ENCODE measurements at regions not wholly inside any gene's neighbourhood (a gene's known extent, or its start where the extent isn't known, plus 50 kb on each side); places are given as distances from the start of the nearest gene placed in this dataset.

- H3K27ac Mint-ChIP-seq, result no peak overlapping the region; a peak in 1 of 7 replicates
- Histone ChIP-seq H2AK5ac (ENCODE audit: insufficient read length, low read length) (no peak overlapping the region), H3K9ac (ENCODE audit: extremely low read depth, insufficient read length, low read length) (no peak overlapping the region), H3K4me1 (ENCODE audit: insufficient read depth, low read length) (no peaks in the 10 kb centered on the region), H3K27me3 (ENCODE audit: insufficient read depth, low read length) (no peaks in the 10 kb centered on the region), H3K4ac (ENCODE audit: low read depth, low read length) (no peak overlapping the region), H4K5ac (ENCODE audit: insufficient read length, low read depth, low read length) (no peak overlapping the region), H3K79me2 (ENCODE audit: insufficient read depth, low read length) (no peaks in the 10 kb centered on the region), H3K14ac (ENCODE audit: insufficient read depth, low read length) (no peak overlapping the region), H3K9me3 (ENCODE audit: control insufficient read depth, low read depth, low read length) (no peaks in the 10 kb centered on the region), H2BK5ac (ENCODE audit: insufficient read length, low read length) (no peak overlapping the region), H4K8ac (replicated peaks; ENCODE audit: insufficient read length, low read depth, low read length) (no peak overlapping the region), H2BK20ac (ENCODE audit: low read depth, low read length, poor library complexity, severe bottlenecking) (no peak overlapping the region), H2BK15ac (ENCODE audit: low read depth, low read length) (no peak overlapping the region), H3K23me2 (ENCODE audit: insufficient read length, low read depth, low read length, poor library complexity, severe bottlenecking) (no peaks in the 10 kb centered on the region), H3T11ph (ENCODE audit: low read length) (no peak overlapping the region), H2AFZ (ENCODE audit: low read length) (no peak overlapping the region), H3K4me2 (ENCODE audit: insufficient read depth, insufficient read length, low read length) (no peak overlapping the region), H3K56ac (ENCODE audit: insufficient read length, low read depth, low read length) (no peak overlapping the region), H3K79me1 (ENCODE audit: insufficient read depth, low read depth, low read length, poor library complexity, severe bottlenecking) (no peaks in the 10 kb centered on the region), H3K23ac (ENCODE audit: insufficient read length, low read depth, low read length) (no peak overlapping the region), H3K18ac (ENCODE audit: insufficient read length, low read depth, low read length) (no peak overlapping the region), H3K27ac (ENCODE audit: insufficient read length, low read depth, low read length) (no peak overlapping the region), H2BK12ac (ENCODE audit: insufficient read length, low read depth, low read length) (no peak overlapping the region), H4K20me1 (ENCODE audit: control insufficient read depth, insufficient read depth, insufficient read length) (no peaks in the 10 kb centered on the region), H4K91ac (ENCODE audit: insufficient read length, low read depth, low read length) (no peak overlapping the region), H2BK120ac (ENCODE audit: low read depth, low read length, poor library complexity, severe bottlenecking) (no peak overlapping the region)
- no peaks in the 10 kb centered on the region; the same call in 1 of the 2 replicates for H3K27me3 Mint-ChIP-seq (ENCODE audit: low read depth)
- DNase-seq, result no peak
- WGBS (ENCODE audit: extremely low coverage, insufficient read length, low lambda C conversion rate), result no CpG with 5 or more reads among the region's 2 CpGs
- H3K9me3 Mint-ChIP-seq, result peaks cover 0 to 8% of the 10 kb centered on the region in 2 experiments; a peak in 4 of 5 replicates
- H3K4me1 Mint-ChIP-seq, result peaks cover 6 to 9% of the 10 kb centered on the region in 2 experiments
- TF ChIP-seq CTCF (conservative IDR thresholded peaks at IDR 0.05), result no peak
- H3K36me3 Mint-ChIP-seq (ENCODE audit: insufficient read depth in 1 of 3, low read depth in 3 of 3), result peaks cover 0 to 2% (median 0%) of the 10 kb centered on the region in 3 experiments; a peak in 2 of 7 replicates
- no peak overlapping the region for H3K4me3 Mint-ChIP-seq
Measured at GRCh38 chr4:60081839-60082238, 1118.3 kb upstream of the ADGRL3 start.

Data from H9 (cell line).